CD8-positive, alpha-beta memory T cell (primary cell): ENCODE measurements at regions not wholly inside any gene's neighbourhood (a gene's known extent, or its start where the extent isn't known, plus 50 kb on each side); places are given as distances from the start of the nearest gene placed in this dataset.

Source experiments
- CTCF ChIA-PET: fragments of 350-600 bp; sonication (Branson Sonifier 250); formaldehyde crosslinking; loops from one replicate; lab custom pipeline; 2021; ENCODE audit warnings: antibody characterized with exemption; lab: Charles Lee
- POLR2A ChIA-PET: fragments of 350-600 bp; sonication (Branson Sonifier 250); formaldehyde crosslinking; loops from one replicate; lab custom pipeline; 2021; ENCODE audit warnings: antibody characterized with exemption; lab: Charles Lee
- DNase-seq, 5 donors: peaks; one replicate each; pipeline versions ENCODE4 v3.0.0 to v3.0.0-alpha.2; 2020 to 2022; ENCODE audit warnings: mixed read lengths in 1 of 5
- H3K27ac ChIP-seq: one replicate; pipeline ENCODE4 v1.7.0; 2013; ENCODE audit warnings: low read depth, mild to moderate bottlenecking, low read length, moderate library complexity
- H3K27me3 ChIP-seq: 2 replicates; pipeline ENCODE4 v1.7.0; 2013; ENCODE audit warnings: low read length, mild to moderate bottlenecking; ENCODE audit not compliant: insufficient read depth, poor library complexity, severe bottlenecking
- H3K36me3 ChIP-seq: 2 replicates; pipeline ENCODE4 v1.7.0; 2013; ENCODE audit warnings: mild to moderate bottlenecking, low read length, moderate library complexity; ENCODE audit not compliant: insufficient read depth
- H3K4me1 ChIP-seq: 2 replicates; pipeline ENCODE4 v1.7.0; 2013; ENCODE audit warnings: mild to moderate bottlenecking, low read length, moderate library complexity; ENCODE audit not compliant: insufficient read depth
- H3K4me3 ChIP-seq: 2 replicates; pipeline ENCODE4 v1.7.0; 2013; ENCODE audit warnings: mild to moderate bottlenecking, low read length
- H3K9me3 ChIP-seq: 2 replicates; pipeline ENCODE4 v1.7.0; 2013; ENCODE audit warnings: mild to moderate bottlenecking, low read length
- H3K27ac Mint-ChIP-seq, 8 donors: one replicate each; pipeline ENCODE4 v1.8.0; 2020 to 2021; ENCODE audit warnings: mixed read lengths in 8 of 8, mild to moderate bottlenecking in 6 of 8, inconsistent platforms in 3 of 8, moderate library complexity in 3 of 8
- H3K27me3 Mint-ChIP-seq, 2 donors: one replicate each; pipeline ENCODE4 v1.8.0; 2020 to 2021; ENCODE audit warnings: mixed read lengths in 2 of 2, mild to moderate bottlenecking in 1 of 2, moderate library complexity in 1 of 2
- H3K36me3 Mint-ChIP-seq, 3 donors: one replicate each; pipeline ENCODE4 v1.8.0; 2020 to 2021; ENCODE audit warnings: mixed read lengths in 3 of 3, inconsistent platforms in 1 of 3, mild to moderate bottlenecking in 1 of 3
- H3K4me1 Mint-ChIP-seq, 3 donors: one replicate each; pipeline ENCODE4 v1.8.0; 2020 to 2021; ENCODE audit warnings: mixed read lengths in 3 of 3, inconsistent platforms in 1 of 3, mild to moderate bottlenecking in 1 of 3
- H3K4me3 Mint-ChIP-seq, 7 donors: one replicate each; pipeline ENCODE4 v1.8.0; 2020 to 2021; ENCODE audit warnings: mixed read lengths in 7 of 7, mild to moderate bottlenecking in 6 of 7, moderate library complexity in 4 of 7, inconsistent platforms in 2 of 7
- H3K9me3 Mint-ChIP-seq, 5 donors: one replicate each; pipeline ENCODE4 v1.8.0; 2020 to 2022; ENCODE audit warnings: mixed read lengths in 5 of 5, mild to moderate bottlenecking in 3 of 5, moderate library complexity in 2 of 5, inconsistent platforms in 1 of 5

GRCh38 chr6:169041078-169041477 is 212.6 kb downstream of the THBS2 start:
- Histone ChIP-seq H3K27me3 (no peaks in the 10 kb centered on the region), H3K4me3 (no peak overlapping the region), H3K27ac (no peak overlapping the region), H3K4me1 (no peaks in the 10 kb centered on the region), H3K9me3 (no peaks in the 10 kb centered on the region), H3K36me3 (no peaks in the 10 kb centered on the region)
- Mint-ChIP-seq H3K4me3 (no peak overlapping the region), H3K9me3 (peaks cover 5 to 13% (median 10%) of the 10 kb centered on the region in 5 donors), H3K27ac (no peak overlapping the region), H3K4me1 (no peaks in the 10 kb centered on the region), H3K36me3 (peaks cover 0 to 1% (median 0%) of the 10 kb centered on the region in 3 donors), H3K27me3 (peaks cover 0 to 5% of the 10 kb centered on the region in 2 donors)
- no peak for DNase-seq
- POLR2A ChIA-PET = no interaction called here
- CTCF ChIA-PET = no interaction called here

GRCh38 chr6:169038691-169039090 is 215.0 kb downstream of the THBS2 start:
- no peak overlapping the region for H3K4me3 Mint-ChIP-seq
- H3K27me3 Mint-ChIP-seq = peaks cover 0 to 7% of the 10 kb centered on the region in 2 donors
- no peak for DNase-seq
- ChIA-PET POLR2A (no interaction called here), CTCF (no interaction called here)
- H3K36me3 ChIP-seq = no peaks in the 10 kb centered on the region
- H3K27ac ChIP-seq = no peak overlapping the region
- H3K27me3 ChIP-seq = no peaks in the 10 kb centered on the region
- no peaks in the 10 kb centered on the region for H3K9me3 ChIP-seq
- H3K9me3 Mint-ChIP-seq = peaks cover 5 to 13% (median 10%) of the 10 kb centered on the region in 5 donors
- H3K27ac Mint-ChIP-seq = no peak overlapping the region
- peaks cover 0 to 1% (median 0%) of the 10 kb centered on the region in 3 donors for H3K36me3 Mint-ChIP-seq
- H3K4me3 ChIP-seq = no peak overlapping the region
- H3K4me1 ChIP-seq = no peaks in the 10 kb centered on the region
- no peaks in the 10 kb centered on the region for H3K4me1 Mint-ChIP-seq

- Mint-ChIP-seq H3K27ac (no peak overlapping the region), H3K9me3 (peaks cover 5 to 13% (median 10%) of the 10 kb centered on the region in 5 donors), H3K4me3 (no peak overlapping the region), H3K27me3 (peaks cover 13 to 17% of the 10 kb centered on the region in 2 donors), H3K4me1 (no peaks in the 10 kb centered on the region), H3K36me3 (peaks cover 0 to 3% (median 0%) of the 10 kb centered on the region in 3 donors)
- POLR2A ChIA-PET = no interaction called here
- no peaks in the 10 kb centered on the region for H3K9me3 ChIP-seq
- CTCF ChIA-PET = no interaction called here
- no peaks in the 10 kb centered on the region for H3K4me1 ChIP-seq
- no peak overlapping the region for H3K27ac ChIP-seq
- H3K36me3 ChIP-seq = no peaks in the 10 kb centered on the region
- no peak overlapping the region for H3K4me3 ChIP-seq
- DNase-seq = no peak
- no peaks in the 10 kb centered on the region for H3K27me3 ChIP-seq
These were observed 218.0 kb downstream of the THBS2 start for GRCh38 chr6:169035385-169036240.

- POLR2A ChIA-PET = no interaction called here
- no peak overlapping the region for H3K27ac Mint-ChIP-seq
These were observed 219.0 kb downstream of the THBS2 start for GRCh38 chr6:169034516-169035167.

GRCh38 chr6:169029861-169030260 is 223.8 kb downstream of the THBS2 start:
- H3K9me3 ChIP-seq = no peaks in the 10 kb centered on the region
- no peaks in the 10 kb centered on the region for H3K27me3 ChIP-seq
- no peak overlapping the region for H3K4me3 ChIP-seq
- H3K27me3 Mint-ChIP-seq = peaks cover 10 to 22% of the 10 kb centered on the region in 2 donors
- H3K4me1 Mint-ChIP-seq = no peaks in the 10 kb centered on the region
- H3K4me1 ChIP-seq = no peaks in the 10 kb centered on the region
- no peak overlapping the region for H3K27ac ChIP-seq
- peaks cover 0 to 2% (median 1%) of the 10 kb centered on the region in 5 donors for H3K9me3 Mint-ChIP-seq
- ChIA-PET CTCF (no interaction called here), POLR2A (no interaction called here)
- H3K4me3 Mint-ChIP-seq = no peak overlapping the region
- no peak for DNase-seq
- peaks cover 0 to 1% (median 0%) of the 10 kb centered on the region in 3 donors for H3K36me3 Mint-ChIP-seq
- no peak overlapping the region for H3K27ac Mint-ChIP-seq
- no peaks in the 10 kb centered on the region for H3K36me3 ChIP-seq

More at GRCh38 chr6:169034516-169035167, 219.0 kb downstream of the THBS2 start:
- H3K27ac ChIP-seq = no peak overlapping the region
- no peak for DNase-seq
- no peak overlapping the region for H3K4me3 Mint-ChIP-seq
- CTCF ChIA-PET = no interaction called here
- peaks cover 15% of the 10 kb centered on the region in 2 donors for H3K27me3 Mint-ChIP-seq
- H3K4me1 ChIP-seq = no peaks in the 10 kb centered on the region
- no peaks in the 10 kb centered on the region for H3K9me3 ChIP-seq
- H3K27me3 ChIP-seq = no peaks in the 10 kb centered on the region
- no peak overlapping the region for H3K4me3 ChIP-seq
- H3K36me3 Mint-ChIP-seq = peaks cover 0 to 3% (median 0%) of the 10 kb centered on the region in 3 donors
- H3K9me3 Mint-ChIP-seq = peaks cover 5 to 13% (median 10%) of the 10 kb centered on the region in 5 donors
- H3K36me3 ChIP-seq = no peaks in the 10 kb centered on the region
- no peaks in the 10 kb centered on the region for H3K4me1 Mint-ChIP-seq

- Histone ChIP-seq H3K27ac (no peak overlapping the region), H3K36me3 (no peaks in the 10 kb centered on the region), H3K9me3 (no peaks in the 10 kb centered on the region), H3K4me1 (no peaks in the 10 kb centered on the region), H3K27me3 (no peaks in the 10 kb centered on the region), H3K4me3 (no peak overlapping the region)
- no peaks in the 10 kb centered on the region for H3K4me1 Mint-ChIP-seq
- H3K27ac Mint-ChIP-seq = no peak overlapping the region
- ChIA-PET POLR2A (no interaction called here), CTCF (no interaction called here)
- peaks cover 0 to 1% (median 0%) of the 10 kb centered on the region in 3 donors for H3K36me3 Mint-ChIP-seq
- no peak overlapping the region for H3K4me3 Mint-ChIP-seq
- H3K9me3 Mint-ChIP-seq = peaks cover 0 to 2% (median 1%) of the 10 kb centered on the region in 5 donors
- peaks cover 10 to 22% of the 10 kb centered on the region in 2 donors for H3K27me3 Mint-ChIP-seq
- no peak for DNase-seq
These were observed 225.3 kb downstream of the THBS2 start for GRCh38 chr6:169028343-169028742.

- H3K4me1 Mint-ChIP-seq = no peaks in the 10 kb centered on the region
- H3K4me3 Mint-ChIP-seq = no peak overlapping the region
- H3K36me3 Mint-ChIP-seq = no peaks in the 10 kb centered on the region
- no peaks in the 10 kb centered on the region for H3K9me3 ChIP-seq
- ChIA-PET POLR2A (no interaction called here), CTCF (no interaction called here)
- peaks cover 3 to 18% of the 10 kb centered on the region in 2 donors for H3K27me3 Mint-ChIP-seq
- DNase-seq = no peak
- no peaks in the 10 kb centered on the region for H3K4me1 ChIP-seq
- H3K36me3 ChIP-seq = no peaks in the 10 kb centered on the region
- peaks cover 0 to 2% (median 0%) of the 10 kb centered on the region in 5 donors for H3K9me3 Mint-ChIP-seq
- H3K27ac Mint-ChIP-seq = no peak overlapping the region
- H3K27me3 ChIP-seq = no peaks in the 10 kb centered on the region
- H3K27ac ChIP-seq = no peak overlapping the region
- no peak overlapping the region for H3K4me3 ChIP-seq
These were observed 227.5 kb downstream of the THBS2 start for GRCh38 chr6:169026175-169026574.

GRCh38 chr6:169024047-169024660 is 229.5 kb downstream of the THBS2 start:
- Histone ChIP-seq H3K4me3 (no peak overlapping the region), H3K9me3 (no peaks in the 10 kb centered on the region), H3K36me3 (no peaks in the 10 kb centered on the region), H3K4me1 (no peaks in the 10 kb centered on the region), H3K27ac (no peak overlapping the region), H3K27me3 (no peaks in the 10 kb centered on the region)
- DNase-seq = no peak
- Mint-ChIP-seq H3K36me3 (no peaks in the 10 kb centered on the region), H3K27ac (no peak overlapping the region), H3K9me3 (peaks cover 0 to 4% (median 0%) of the 10 kb centered on the region in 5 donors), H3K4me3 (no peak overlapping the region), H3K4me1 (no peaks in the 10 kb centered on the region), H3K27me3 (peaks cover 0 to 17% of the 10 kb centered on the region in 2 donors)
- POLR2A ChIA-PET = no interaction called here
- CTCF ChIA-PET = no interaction called here
